Smooth muscle cell (in vitro differentiated cells): ENCODE measurements at regions not wholly inside any gene's neighbourhood (a gene's known extent, or its start where the extent isn't known, plus 50 kb on each side); places are given as distances from the start of the nearest gene placed in this dataset.

ENCODE experiments used
- DNase-seq: peaks from one replicate; lab custom pipeline; 2025; ENCODE audit not compliant: unreplicated experiment; lab: John Stamatoyannopoulos, UW
- H2AFZ ChIP-seq: fragments of 200-600 bp; sonication (generic); 2 replicates; pipeline ENCODE4 v1.6.0; 2016; ENCODE audit warnings: antibody characterized with exemption, low read depth, mild to moderate bottlenecking
- H3F3A ChIP-seq: fragments of 200-600 bp; sonication (generic); 2 replicates; pipeline ENCODE4 v1.6.0; 2017; ENCODE audit warnings: antibody characterized with exemption, low read depth
- H3K27ac ChIP-seq: fragments of 200-600 bp; sonication (generic); 2 replicates; pipeline ENCODE4 v1.5.1; 2016; ENCODE audit warnings: low read depth, mild to moderate bottlenecking
- H3K27me3 ChIP-seq: fragments of 200-600 bp; sonication (generic); 2 replicates; pipeline ENCODE4 v1.6.1; 2016; ENCODE audit warnings: low read depth, mild to moderate bottlenecking
- H3K36me3 ChIP-seq: fragments of 200-600 bp; sonication (generic); 2 replicates; pipeline ENCODE4 v1.5.1; 2016; ENCODE audit warnings: low read depth
- H3K4me1 ChIP-seq: fragments of 200-600 bp; sonication (generic); 2 replicates; pipeline ENCODE4 v1.5.1; 2016; ENCODE audit warnings: low read depth
- H3K4me2 ChIP-seq: fragments of 200-600 bp; sonication (generic); 2 replicates; pipeline ENCODE4 v1.6.0; 2016; ENCODE audit warnings: mild to moderate bottlenecking
- H3K4me3 ChIP-seq: fragments of 200-600 bp; sonication (generic); 2 replicates; pipeline ENCODE4 v1.5.1; 2016; ENCODE audit warnings: mild to moderate bottlenecking
- H3K79me2 ChIP-seq: fragments of 200-600 bp; sonication (generic); 2 replicates; pipeline ENCODE4 v1.6.0; 2016; ENCODE audit warnings: low read depth, mild to moderate bottlenecking
- H3K9ac ChIP-seq: fragments of 200-600 bp; sonication (generic); 2 replicates; pipeline ENCODE4 v1.6.0; 2016; ENCODE audit warnings: low read depth
- H3K9me3 ChIP-seq: fragments of 200-600 bp; sonication (generic); replicated peaks from 2 replicates; pipeline ENCODE4 v1.5.1; 2016; ENCODE audit warnings: low read depth
- H4K20me1 ChIP-seq: fragments of 200-600 bp; sonication (generic); 2 replicates; pipeline ENCODE4 v1.6.0; 2016; ENCODE audit warnings: low read depth
- WGBS: methylation state at CpG from one replicate; pipeline ENCODE4 v1.1.7; 2016; ENCODE audit warnings: low lambda C conversion rate; 5-methylcytosine and 5-hydroxymethylcytosine counted together
- TF ChIP-seq, protein P1 (sequence below): fragments of 200-600 bp; sonication (generic); IDR thresholded peaks from 2 replicates; pipeline ENCODE4 v1.5.1; 2017; ENCODE audit warnings: borderline replicate concordance, mild to moderate bottlenecking, antibody characterized with exemption; ENCODE audit not compliant: insufficient read depth, poor library complexity, severe bottlenecking

DNA sequence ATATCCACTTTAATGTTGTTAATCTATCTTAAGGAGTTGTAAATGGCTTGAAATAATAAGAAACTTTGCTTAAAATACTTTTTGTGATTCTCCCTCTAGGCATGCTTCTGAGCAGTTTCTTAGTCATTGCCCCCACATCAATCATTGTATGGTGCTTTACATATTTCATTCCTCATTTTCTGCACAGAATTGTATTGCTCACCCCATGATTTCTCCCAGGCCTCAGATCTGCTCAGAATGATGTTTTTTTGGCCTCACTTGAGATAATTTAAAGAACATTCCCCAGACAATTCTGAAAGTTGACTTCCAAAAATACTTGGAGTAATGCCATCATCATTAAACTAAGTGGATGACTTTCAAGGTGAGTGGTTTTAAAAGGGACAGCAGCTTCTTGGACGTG lies 82.1 kb upstream of the PRPS1L1 start:
- WGBS, result 69% methylated on average over 1 of the region's 1 CpG
- H3F3A ChIP-seq, result no peaks in the 10 kb centered on the region
- H3K79me2 ChIP-seq, result no peaks in the 10 kb centered on the region

DNA sequence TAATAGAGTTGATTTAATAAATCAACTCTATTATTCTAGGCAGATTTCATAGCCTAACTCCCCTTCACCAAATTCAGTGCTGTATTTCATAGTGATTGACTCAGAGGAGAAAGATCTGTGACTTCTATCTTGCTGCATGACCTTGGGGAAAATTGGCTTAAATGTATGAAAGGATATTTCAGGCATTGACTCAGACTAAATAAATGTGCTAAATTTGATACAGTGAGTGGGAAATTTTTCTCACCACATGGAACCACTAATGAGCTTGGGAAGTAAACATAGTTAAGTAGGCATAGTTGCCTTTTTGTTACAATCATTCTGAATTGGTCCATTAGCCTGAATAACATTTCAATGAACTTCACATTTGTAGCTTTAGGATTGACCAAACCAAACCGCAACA lies 89.0 kb upstream of the PRPS1L1 start:
- no peaks in the 10 kb centered on the region for H3K4me1 ChIP-seq
- DNase-seq, result no peak
- TF ChIP-seq, protein P1, sequence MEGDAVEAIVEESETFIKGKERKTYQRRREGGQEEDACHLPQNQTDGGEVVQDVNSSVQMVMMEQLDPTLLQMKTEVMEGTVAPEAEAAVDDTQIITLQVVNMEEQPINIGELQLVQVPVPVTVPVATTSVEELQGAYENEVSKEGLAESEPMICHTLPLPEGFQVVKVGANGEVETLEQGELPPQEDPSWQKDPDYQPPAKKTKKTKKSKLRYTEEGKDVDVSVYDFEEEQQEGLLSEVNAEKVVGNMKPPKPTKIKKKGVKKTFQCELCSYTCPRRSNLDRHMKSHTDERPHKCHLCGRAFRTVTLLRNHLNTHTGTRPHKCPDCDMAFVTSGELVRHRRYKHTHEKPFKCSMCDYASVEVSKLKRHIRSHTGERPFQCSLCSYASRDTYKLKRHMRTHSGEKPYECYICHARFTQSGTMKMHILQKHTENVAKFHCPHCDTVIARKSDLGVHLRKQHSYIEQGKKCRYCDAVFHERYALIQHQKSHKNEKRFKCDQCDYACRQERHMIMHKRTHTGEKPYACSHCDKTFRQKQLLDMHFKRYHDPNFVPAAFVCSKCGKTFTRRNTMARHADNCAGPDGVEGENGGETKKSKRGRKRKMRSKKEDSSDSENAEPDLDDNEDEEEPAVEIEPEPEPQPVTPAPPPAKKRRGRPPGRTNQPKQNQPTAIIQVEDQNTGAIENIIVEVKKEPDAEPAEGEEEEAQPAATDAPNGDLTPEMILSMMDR, result no peak
- H3K27ac ChIP-seq, result no peak overlapping the region
- H4K20me1 ChIP-seq, result no peaks in the 10 kb centered on the region
- H3K79me2 ChIP-seq, result no peaks in the 10 kb centered on the region
- no peaks in the 10 kb centered on the region for H3K36me3 ChIP-seq
- no peak overlapping the region for H2AFZ ChIP-seq
- H3K27me3 ChIP-seq, result no peaks in the 10 kb centered on the region
- no peak overlapping the region for H3K9ac ChIP-seq
- no peak overlapping the region for H3K4me3 ChIP-seq
- WGBS, result 96% methylated on average over 1 of the region's 1 CpG
- no peaks in the 10 kb centered on the region for H3F3A ChIP-seq
- H3K4me2 ChIP-seq, result no peak overlapping the region
- no peaks in the 10 kb centered on the region for H3K9me3 ChIP-seq

More for the DNA sequence above, 82.1 kb upstream of the PRPS1L1 start:
- no peaks in the 10 kb centered on the region for H3K36me3 ChIP-seq
- H3K27me3 ChIP-seq, result no peaks in the 10 kb centered on the region
- no peak overlapping the region for H3K4me3 ChIP-seq
- H3K4me1 ChIP-seq, result no peaks in the 10 kb centered on the region
- H2AFZ ChIP-seq, result no peak overlapping the region
- H3K4me2 ChIP-seq, result no peak overlapping the region
- H3K27ac ChIP-seq, result no peak overlapping the region
- no peak overlapping the region for H3K9ac ChIP-seq
- TF ChIP-seq, protein P1, result no peak
- no peaks in the 10 kb centered on the region for H3K9me3 ChIP-seq
- no peak for DNase-seq
- H4K20me1 ChIP-seq, result no peaks in the 10 kb centered on the region

DNA sequence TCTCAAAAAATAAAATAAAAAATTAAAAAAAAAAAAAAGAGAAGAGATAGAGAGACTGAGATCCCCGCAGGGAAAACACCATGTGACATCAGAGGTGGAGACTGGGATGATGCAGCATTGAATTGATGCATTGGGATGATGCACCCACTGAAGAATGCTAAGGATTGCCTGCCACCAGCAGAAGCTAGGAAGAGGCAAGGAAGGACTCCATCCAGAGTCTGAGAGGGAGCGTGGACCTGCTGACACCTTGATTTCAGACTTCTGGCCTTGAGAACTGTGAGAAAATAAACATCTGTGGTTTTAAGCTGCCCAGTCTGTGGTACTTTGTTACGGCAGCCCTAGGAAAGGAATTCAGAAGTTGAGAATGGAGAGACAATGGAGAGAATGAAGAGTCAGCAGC lies 89.8 kb upstream of the PRPS1L1 start:
- H3K4me2 ChIP-seq, result no peak overlapping the region
- H3K36me3 ChIP-seq, result no peaks in the 10 kb centered on the region
- H4K20me1 ChIP-seq, result no peaks in the 10 kb centered on the region
- no peak overlapping the region for H3K9ac ChIP-seq
- no peaks in the 10 kb centered on the region for H3F3A ChIP-seq
- no peaks in the 10 kb centered on the region for H3K27me3 ChIP-seq
- TF ChIP-seq, protein P1, result no peak
- H3K4me3 ChIP-seq, result no peak overlapping the region
- no peaks in the 10 kb centered on the region for H3K79me2 ChIP-seq
- DNase-seq, result no peak
- no peaks in the 10 kb centered on the region for H3K9me3 ChIP-seq
- no peak overlapping the region for H2AFZ ChIP-seq
- 49% methylated on average over 3 of the region's 3 CpGs for WGBS
- peak overlapping the region; percentile 79 for H3K27ac ChIP-seq
- no peaks in the 10 kb centered on the region for H3K4me1 ChIP-seq

DNA sequence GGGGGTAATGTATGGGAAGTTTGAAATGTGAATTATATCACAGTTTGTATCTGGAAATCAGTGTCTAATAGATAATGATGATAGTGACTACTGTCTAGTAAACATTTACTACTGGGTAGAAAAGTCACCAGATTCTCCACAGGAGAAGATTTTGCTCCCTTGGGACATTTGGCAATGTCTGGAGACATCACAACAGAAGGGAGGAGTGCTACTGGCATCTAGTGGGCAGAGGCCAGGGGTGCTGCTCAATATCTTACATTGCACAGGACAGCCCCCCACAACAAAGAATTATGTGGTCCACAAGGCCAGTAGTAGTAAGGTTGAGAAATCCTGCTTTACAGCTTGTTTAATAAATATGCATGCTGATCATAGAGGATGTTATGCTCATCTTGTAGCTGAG lies 92.3 kb upstream of the PRPS1L1 start:
- H3F3A ChIP-seq, result no peaks in the 10 kb centered on the region
- TF ChIP-seq, protein P1, result peak; percentile 15
- peak overlapping the region; percentile 9 for H3K4me2 ChIP-seq

More for the DNA sequence above, 92.3 kb upstream of the PRPS1L1 start:
- no peak overlapping the region for H2AFZ ChIP-seq
- no peak overlapping the region for H3K9ac ChIP-seq
- no peaks in the 10 kb centered on the region for H3K27me3 ChIP-seq
- H4K20me1 ChIP-seq, result no peaks in the 10 kb centered on the region
- no peak for DNase-seq
- H3K9me3 ChIP-seq, result no peaks in the 10 kb centered on the region
- no peak overlapping the region for H3K4me3 ChIP-seq
- no peak overlapping the region for H3K27ac ChIP-seq
- H3K4me1 ChIP-seq, result no peaks in the 10 kb centered on the region
- no peaks in the 10 kb centered on the region for H3K36me3 ChIP-seq
- H3K79me2 ChIP-seq, result no peaks in the 10 kb centered on the region
